GM12874 (cell line): ENCODE measurements at regions not wholly inside any gene's neighbourhood (a gene's known extent, or its start where the extent isn't known, plus 50 kb on each side); places are given as distances from the start of the nearest gene placed in this dataset.

ENCODE experiments used
- TF ChIP-seq, protein P1 (sequence below): IDR thresholded peaks from 2 replicates; pipeline ENCODE4 v1.5.1; 2011; ENCODE audit warnings: low read depth, mild to moderate bottlenecking, control low read depth, low read length, moderate library complexity; ENCODE audit not compliant: insufficient read depth

DNA sequence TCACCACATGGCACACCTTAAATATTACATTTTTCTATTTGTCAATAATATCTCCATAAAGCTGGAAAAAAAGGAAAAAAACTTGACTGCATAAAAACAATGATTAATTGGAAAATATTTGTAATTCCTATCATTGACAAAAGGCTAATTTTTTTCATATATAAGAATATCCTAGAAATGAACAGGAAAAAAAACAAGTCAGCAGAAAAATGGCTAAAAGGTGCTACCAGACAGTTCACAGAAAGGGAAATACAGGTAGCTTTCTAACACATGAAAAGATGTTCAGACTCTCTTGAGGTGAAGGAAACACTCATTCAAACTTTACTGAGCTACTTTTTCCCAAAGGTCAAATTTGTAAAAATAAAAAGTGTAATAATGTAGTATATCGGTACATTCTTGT is 104.1 kb upstream of the SCAF8 start:
- TF ChIP-seq, protein P1, sequence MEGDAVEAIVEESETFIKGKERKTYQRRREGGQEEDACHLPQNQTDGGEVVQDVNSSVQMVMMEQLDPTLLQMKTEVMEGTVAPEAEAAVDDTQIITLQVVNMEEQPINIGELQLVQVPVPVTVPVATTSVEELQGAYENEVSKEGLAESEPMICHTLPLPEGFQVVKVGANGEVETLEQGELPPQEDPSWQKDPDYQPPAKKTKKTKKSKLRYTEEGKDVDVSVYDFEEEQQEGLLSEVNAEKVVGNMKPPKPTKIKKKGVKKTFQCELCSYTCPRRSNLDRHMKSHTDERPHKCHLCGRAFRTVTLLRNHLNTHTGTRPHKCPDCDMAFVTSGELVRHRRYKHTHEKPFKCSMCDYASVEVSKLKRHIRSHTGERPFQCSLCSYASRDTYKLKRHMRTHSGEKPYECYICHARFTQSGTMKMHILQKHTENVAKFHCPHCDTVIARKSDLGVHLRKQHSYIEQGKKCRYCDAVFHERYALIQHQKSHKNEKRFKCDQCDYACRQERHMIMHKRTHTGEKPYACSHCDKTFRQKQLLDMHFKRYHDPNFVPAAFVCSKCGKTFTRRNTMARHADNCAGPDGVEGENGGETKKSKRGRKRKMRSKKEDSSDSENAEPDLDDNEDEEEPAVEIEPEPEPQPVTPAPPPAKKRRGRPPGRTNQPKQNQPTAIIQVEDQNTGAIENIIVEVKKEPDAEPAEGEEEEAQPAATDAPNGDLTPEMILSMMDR = no peak

GRCh38 chr6:154632119-154632518 is 101.1 kb upstream of the SCAF8 start:
- TF ChIP-seq, protein P1 = no peak

DNA sequence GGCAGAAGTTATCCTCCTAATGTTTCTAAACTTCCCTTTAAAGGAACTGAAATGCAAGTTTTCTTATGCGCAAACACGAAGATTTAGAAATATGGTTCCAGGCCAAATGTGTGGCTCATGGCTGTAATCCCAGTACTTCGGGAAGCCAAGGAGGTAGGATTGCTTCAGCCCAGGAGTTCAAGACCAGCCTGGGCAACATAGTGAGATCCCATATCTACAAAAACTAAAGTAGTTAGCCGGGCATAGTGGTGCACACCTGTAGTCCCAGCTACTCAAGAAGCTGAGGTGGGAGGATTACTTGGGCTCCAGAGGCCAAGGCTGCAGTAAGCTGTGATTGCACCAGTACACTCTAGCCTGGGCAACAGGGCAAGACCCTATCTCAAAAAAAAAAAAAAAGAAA is 95.8 kb upstream of the SCAF8 start:
- TF ChIP-seq, protein P1 = no peak

DNA sequence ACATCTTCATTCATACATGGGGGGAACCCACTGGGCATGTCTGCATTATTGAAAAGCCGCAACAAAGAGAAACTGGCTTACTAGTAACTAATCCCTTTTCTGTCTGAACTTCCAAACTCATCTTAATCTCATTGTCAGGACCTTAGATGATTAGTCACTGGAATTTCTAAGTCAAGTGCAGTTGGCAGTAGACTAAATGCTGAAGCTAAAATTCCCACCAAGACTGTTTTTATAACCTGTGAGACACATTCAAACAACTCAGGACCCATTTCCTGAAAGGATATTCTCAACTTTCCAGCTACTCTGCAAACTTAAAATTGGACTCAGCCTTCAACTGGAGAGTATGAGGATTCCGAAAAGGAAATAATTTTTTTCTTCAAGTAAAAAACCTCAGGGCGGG is 94.8 kb upstream of the SCAF8 start:
- TF ChIP-seq, protein P1 = no peak

- TF ChIP-seq, protein P1 = no peak
Measured at GRCh38 chr6:154648188-154648887, 84.9 kb upstream of the SCAF8 start.

DNA sequence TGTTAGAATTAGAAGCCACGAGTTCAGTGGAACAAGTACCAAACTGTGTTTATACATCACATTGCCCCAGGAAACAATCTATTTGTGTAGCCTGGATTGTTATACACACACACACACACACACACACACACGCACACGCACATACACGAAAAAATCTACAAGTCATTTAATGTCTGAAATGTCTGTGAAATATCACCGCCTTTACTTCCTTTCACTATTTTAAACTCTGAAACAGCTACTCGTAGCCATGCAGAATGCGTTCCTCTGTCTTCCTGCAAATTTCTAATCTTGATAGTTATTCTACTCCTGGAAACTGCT is 84.4 kb upstream of the SCAF8 start:
- TF ChIP-seq, protein P1 = no peak

DNA sequence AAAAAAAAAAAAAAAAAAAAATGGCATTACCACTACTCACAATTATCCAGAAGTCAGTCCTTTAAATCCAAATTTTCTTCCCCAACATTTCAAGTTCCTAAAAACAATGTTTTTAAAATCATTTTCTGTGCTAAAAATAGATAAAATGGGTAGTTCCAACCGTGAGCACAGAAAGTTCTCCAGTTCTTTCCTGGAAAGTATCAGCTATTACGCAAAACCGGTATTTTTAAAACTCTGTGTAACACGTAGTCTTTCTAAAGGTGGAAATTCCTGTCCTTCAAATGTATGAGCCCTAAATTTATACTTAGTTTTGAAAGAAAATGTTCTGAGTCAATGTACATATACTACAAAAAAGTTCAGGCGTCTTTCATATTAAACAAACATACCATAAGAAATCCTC is 83.5 kb upstream of the SCAF8 start:
- TF ChIP-seq, protein P1 = no peak
